Activated CD8-positive, alpha-beta memory T cell treated with anti-CD3 and anti-CD28 coated beads for 4 hours (primary cell): ENCODE measurements at regions not wholly inside any gene's neighbourhood (a gene's known extent, or its start where the extent isn't known, plus 50 kb on each side); places are given as distances from the start of the nearest gene placed in this dataset.

ENCODE experiments used
- DNase-seq, 2 donors: peaks; one replicate each; pipeline ENCODE4 v3.0.0-alpha.2; 2020; ENCODE audit warnings: low read depth in 2 of 2

- no peak for DNase-seq
Measured at GRCh38 chr16:65909310-65910050, 457.0 kb upstream of the CDH5 start.

GRCh38 chr16:65908568-65908967 is 457.9 kb upstream of the CDH5 start:
- no peak for DNase-seq

GRCh38 chr16:65905331-65905730 is 461.2 kb upstream of the CDH5 start:
- DNase-seq, result no peak

- no peak for DNase-seq
Measured at GRCh38 chr16:65896448-65897153, 469.9 kb upstream of the CDH5 start.

- DNase-seq, result no peak
Measured at GRCh38 chr16:65895906-65896305, 470.6 kb upstream of the CDH5 start.

- no peak for DNase-seq
Measured at GRCh38 chr16:65895486-65895885, 471.0 kb upstream of the CDH5 start.

GRCh38 chr16:65890203-65890602 is 476.3 kb upstream of the CDH5 start:
- DNase-seq, result no peak

- no peak for DNase-seq
Measured at GRCh38 chr16:65889533-65889966, 476.9 kb upstream of the CDH5 start.

GRCh38 chr16:65888201-65888600 is 478.3 kb upstream of the CDH5 start:
- DNase-seq, result no peak

GRCh38 chr16:65884018-65884417 is 482.5 kb upstream of the CDH5 start:
- DNase-seq, result no peak

- no peak for DNase-seq
Measured at GRCh38 chr16:65878347-65878746, 488.1 kb upstream of the CDH5 start.

- no peak for DNase-seq
Measured at GRCh38 chr16:65876624-65877023, 489.9 kb upstream of the CDH5 start.

- no peak for DNase-seq
Measured at GRCh38 chr16:65876056-65876408, 490.5 kb upstream of the CDH5 start.

GRCh38 chr16:65875381-65876055 is 491.0 kb upstream of the CDH5 start:
- no peak for DNase-seq

- DNase-seq, result no peak
Measured at GRCh38 chr16:65869261-65869660, 497.2 kb upstream of the CDH5 start.

GRCh38 chr16:65867276-65867960 is 499.1 kb upstream of the CDH5 start:
- DNase-seq, result no peak

- no peak for DNase-seq
Measured at GRCh38 chr16:65863236-65863635, 503.3 kb upstream of the CDH5 start.

- no peak for DNase-seq
Measured at GRCh38 chr16:65861131-65861731, 505.3 kb upstream of the CDH5 start.

GRCh38 chr16:65855171-65856145 is 511.0 kb upstream of the CDH5 start:
- DNase-seq, result no peak

- no peak for DNase-seq
Measured at GRCh38 chr16:65846210-65846602, 520.3 kb upstream of the CDH5 start.
